SK-N-SH treated with all-trans-retinoic acid at 6 μM for 48 hours (cell line): ENCODE measurements at regions not wholly inside any gene's neighbourhood (a gene's known extent, or its start where the extent isn't known, plus 50 kb on each side); places are given as distances from the start of the nearest gene placed in this dataset.

Experiments
- ATAC-seq: fragments of 200-7000 bp; cut with Tn5 transposase; 3 replicates; pipeline ENCODE4 v1.9.1; 2020; ENCODE audit warnings: mild to moderate bottlenecking, moderate library complexity
- ARNTL ChIP-seq: fragments of 450-650 bp; formaldehyde crosslinking; IDR thresholded peaks from 2 replicates; pipeline ENCODE4 v1.5.0; 2020; ENCODE audit warnings: low read depth, mild to moderate bottlenecking, moderate library complexity, borderline replicate concordance
- BACH2 ChIP-seq: fragments of 250-450 bp; sonication (Bioruptor Pico); IDR thresholded peaks from 2 replicates; pipeline ENCODE4 v1.9.0; 2021; ENCODE audit warnings: mild to moderate bottlenecking, borderline replicate concordance
- ESRRG ChIP-seq: fragments of 250-450 bp; sonication (Bioruptor Pico); IDR thresholded peaks from 2 replicates; pipeline ENCODE4 v1.6.1; 2021; ENCODE audit warnings: mild to moderate bottlenecking
- GLIS3 ChIP-seq: fragments of 250-450 bp; sonication (Bioruptor Pico); IDR thresholded peaks from 2 replicates; pipeline ENCODE4 v1.5.0; 2020; ENCODE audit warnings: mild to moderate bottlenecking, moderate library complexity
- OSR1 ChIP-seq: fragments of 250-450 bp; sonication (Bioruptor Pico); IDR thresholded peaks from 2 replicates; pipeline ENCODE4 v1.8.0; 2022; ENCODE audit warnings: moderate library complexity, mild to moderate bottlenecking, inconsistent platforms
- PPARA ChIP-seq: fragments of 250-450 bp; sonication (Bioruptor Pico); IDR thresholded peaks from 2 replicates; pipeline ENCODE4 v1.5.0; 2020; ENCODE audit warnings: mild to moderate bottlenecking, borderline replicate concordance
- RARB ChIP-seq: fragments of 250-450 bp; sonication (Bioruptor Pico); IDR thresholded peaks from 2 replicates; pipeline ENCODE4 v1.8.0; 2021; ENCODE audit warnings: mild to moderate bottlenecking, moderate library complexity
- TCF4 ChIP-seq: fragments of 250-450 bp; sonication (Bioruptor Pico); IDR thresholded peaks from 2 replicates; pipeline ENCODE4 v1.8.0; 2021; ENCODE audit warnings: mild to moderate bottlenecking, moderate library complexity, borderline replicate concordance
- TOX ChIP-seq: fragments of 250-450 bp; sonication (Bioruptor Pico); IDR thresholded peaks from 2 replicates; pipeline ENCODE4 v1.8.0; 2021; ENCODE audit warnings: mild to moderate bottlenecking, moderate library complexity, borderline replicate concordance
- ZC3H10 ChIP-seq: fragments of 250-450 bp; sonication (Bioruptor Pico); IDR thresholded peaks from 2 replicates; pipeline ENCODE4 v1.5.1; 2021; ENCODE audit warnings: mild to moderate bottlenecking, moderate library complexity
- ZFP3 ChIP-seq: fragments of 250-450 bp; sonication (Bioruptor Pico); IDR thresholded peaks from 2 replicates; pipeline ENCODE4 v1.5.0; 2020; ENCODE audit warnings: mild to moderate bottlenecking, moderate library complexity
- ZFP30 ChIP-seq: fragments of 450-650 bp; formaldehyde crosslinking; IDR thresholded peaks from 2 replicates; pipeline ENCODE4 v1.5.0; 2022; ENCODE audit warnings: mild to moderate bottlenecking, moderate library complexity
- ZNF565 ChIP-seq: fragments of 450-650 bp; formaldehyde crosslinking; conservative IDR thresholded peaks from 2 replicates; pipeline ENCODE4 v1.5.0; 2020; ENCODE audit warnings: low read depth, mild to moderate bottlenecking, moderate library complexity
- ZNF70 ChIP-seq: fragments of 450-650 bp; formaldehyde crosslinking; IDR thresholded peaks from 2 replicates; pipeline ENCODE4 v1.5.0; 2020; ENCODE audit warnings: mild to moderate bottlenecking, moderate library complexity
- ZNF8 ChIP-seq: fragments of 450-650 bp; formaldehyde crosslinking; IDR thresholded peaks from 2 replicates; pipeline ENCODE4 v1.5.0; 2020; ENCODE audit warnings: mild to moderate bottlenecking, moderate library complexity
- TF ChIP-seq, protein P1 (sequence below): fragments of 250-450 bp; sonication (Bioruptor Pico); IDR thresholded peaks from 2 replicates; pipeline ENCODE4 v1.5.0; 2020; ENCODE audit warnings: mild to moderate bottlenecking, moderate library complexity
- TF ChIP-seq, protein P2 (sequence below): fragments of 250-450 bp; sonication (Bioruptor Pico); IDR thresholded peaks from 2 replicates; pipeline ENCODE4 v1.8.0; 2020; ENCODE audit warnings: mild to moderate bottlenecking, moderate library complexity, borderline replicate concordance
- TF ChIP-seq, protein P3 (sequence below): fragments of 250-450 bp; sonication (Bioruptor Pico); IDR thresholded peaks from 2 replicates; pipeline ENCODE4 v1.8.0; 2021; ENCODE audit warnings: low read depth, mild to moderate bottlenecking, moderate library complexity, borderline replicate concordance
- TF ChIP-seq, protein P4 (sequence below): fragments of 250-450 bp; sonication (Bioruptor Pico); IDR thresholded peaks from 2 replicates; pipeline ENCODE4 v1.5.1; 2021; ENCODE audit warnings: mild to moderate bottlenecking, moderate library complexity

DNA sequence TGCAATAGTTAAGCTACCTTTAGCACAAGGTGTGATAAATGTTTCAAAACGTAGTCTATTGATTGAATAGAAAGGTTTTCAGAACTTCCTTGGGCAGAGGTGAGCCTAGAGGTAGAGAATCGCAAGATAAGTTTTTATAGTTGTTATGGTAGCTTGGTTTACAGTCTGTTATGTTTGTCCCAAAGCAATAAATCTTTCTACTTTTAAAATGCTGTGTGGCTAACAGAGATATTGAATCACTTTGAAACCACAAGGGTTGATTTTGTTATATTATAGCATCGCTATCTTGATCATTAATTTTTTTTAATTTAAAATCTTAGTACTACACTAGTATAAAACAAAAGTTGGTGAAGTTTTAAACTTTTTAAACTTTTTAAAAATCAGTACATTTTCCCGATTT lies 126.7 kb downstream of the TMEM182 start (continued):
- TF ChIP-seq, protein P1, sequence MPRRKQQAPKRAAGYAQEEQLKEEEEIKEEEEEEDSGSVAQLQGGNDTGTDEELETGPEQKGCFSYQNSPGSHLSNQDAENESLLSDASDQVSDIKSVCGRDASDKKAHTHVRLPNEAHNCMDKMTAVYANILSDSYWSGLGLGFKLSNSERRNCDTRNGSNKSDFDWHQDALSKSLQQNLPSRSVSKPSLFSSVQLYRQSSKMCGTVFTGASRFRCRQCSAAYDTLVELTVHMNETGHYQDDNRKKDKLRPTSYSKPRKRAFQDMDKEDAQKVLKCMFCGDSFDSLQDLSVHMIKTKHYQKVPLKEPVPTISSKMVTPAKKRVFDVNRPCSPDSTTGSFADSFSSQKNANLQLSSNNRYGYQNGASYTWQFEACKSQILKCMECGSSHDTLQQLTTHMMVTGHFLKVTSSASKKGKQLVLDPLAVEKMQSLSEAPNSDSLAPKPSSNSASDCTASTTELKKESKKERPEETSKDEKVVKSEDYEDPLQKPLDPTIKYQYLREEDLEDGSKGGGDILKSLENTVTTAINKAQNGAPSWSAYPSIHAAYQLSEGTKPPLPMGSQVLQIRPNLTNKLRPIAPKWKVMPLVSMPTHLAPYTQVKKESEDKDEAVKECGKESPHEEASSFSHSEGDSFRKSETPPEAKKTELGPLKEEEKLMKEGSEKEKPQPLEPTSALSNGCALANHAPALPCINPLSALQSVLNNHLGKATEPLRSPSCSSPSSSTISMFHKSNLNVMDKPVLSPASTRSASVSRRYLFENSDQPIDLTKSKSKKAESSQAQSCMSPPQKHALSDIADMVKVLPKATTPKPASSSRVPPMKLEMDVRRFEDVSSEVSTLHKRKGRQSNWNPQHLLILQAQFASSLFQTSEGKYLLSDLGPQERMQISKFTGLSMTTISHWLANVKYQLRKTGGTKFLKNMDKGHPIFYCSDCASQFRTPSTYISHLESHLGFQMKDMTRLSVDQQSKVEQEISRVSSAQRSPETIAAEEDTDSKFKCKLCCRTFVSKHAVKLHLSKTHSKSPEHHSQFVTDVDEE (CRISPR knock-in tag): no peak
- TF ChIP-seq GLIS3 (CRISPR knock-in tag): no peak
- no peak for TF ChIP-seq OSR1 (CRISPR knock-in tag)
- TF ChIP-seq, protein P2, sequence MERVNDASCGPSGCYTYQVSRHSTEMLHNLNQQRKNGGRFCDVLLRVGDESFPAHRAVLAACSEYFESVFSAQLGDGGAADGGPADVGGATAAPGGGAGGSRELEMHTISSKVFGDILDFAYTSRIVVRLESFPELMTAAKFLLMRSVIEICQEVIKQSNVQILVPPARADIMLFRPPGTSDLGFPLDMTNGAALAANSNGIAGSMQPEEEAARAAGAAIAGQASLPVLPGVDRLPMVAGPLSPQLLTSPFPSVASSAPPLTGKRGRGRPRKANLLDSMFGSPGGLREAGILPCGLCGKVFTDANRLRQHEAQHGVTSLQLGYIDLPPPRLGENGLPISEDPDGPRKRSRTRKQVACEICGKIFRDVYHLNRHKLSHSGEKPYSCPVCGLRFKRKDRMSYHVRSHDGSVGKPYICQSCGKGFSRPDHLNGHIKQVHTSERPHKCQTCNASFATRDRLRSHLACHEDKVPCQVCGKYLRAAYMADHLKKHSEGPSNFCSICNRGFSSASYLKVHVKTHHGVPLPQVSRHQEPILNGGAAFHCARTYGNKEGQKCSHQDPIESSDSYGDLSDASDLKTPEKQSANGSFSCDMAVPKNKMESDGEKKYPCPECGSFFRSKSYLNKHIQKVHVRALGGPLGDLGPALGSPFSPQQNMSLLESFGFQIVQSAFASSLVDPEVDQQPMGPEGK (CRISPR knock-in tag): no peak
- no peak for TF ChIP-seq ZNF565
- no peak for TF ChIP-seq ZNF70
- TF ChIP-seq ZNF8 (CRISPR knock-in tag): no peak

DNA sequence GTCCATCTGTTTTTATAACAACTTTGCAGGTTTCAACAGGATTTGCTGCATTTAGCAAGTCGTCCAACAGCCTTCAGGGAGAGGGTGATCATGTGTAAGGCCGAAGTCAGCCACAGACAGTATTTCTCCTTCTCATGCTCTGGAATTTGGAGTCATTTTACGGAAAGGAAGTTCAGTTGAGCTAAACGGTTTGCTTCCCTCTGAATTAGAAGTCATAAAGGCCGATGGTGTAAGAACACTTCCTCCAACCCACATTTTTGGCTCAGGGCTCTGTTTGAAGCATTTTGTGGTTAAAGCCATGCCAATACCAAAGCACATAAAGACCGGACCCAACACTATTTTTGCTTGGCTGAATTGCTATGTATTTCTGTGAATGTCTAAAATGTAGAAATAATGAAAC lies 129.5 kb downstream of the TMEM182 start:
- no peak for ATAC-seq
- TF ChIP-seq RARB (CRISPR knock-in tag) (no peak), ARNTL (CRISPR knock-in tag) (no peak), OSR1 (CRISPR knock-in tag) (no peak), PPARA (no peak), ZFP3 (CRISPR knock-in tag) (no peak), TCF4 (CRISPR knock-in tag) (no peak), ZNF565 (no peak), GLIS3 (CRISPR knock-in tag) (no peak), ZFP30 (CRISPR knock-in tag) (no peak), ESRRG (CRISPR knock-in tag) (no peak), ZNF8 (CRISPR knock-in tag) (no peak), ZNF70 (no peak), BACH2 (no peak), ZC3H10 (CRISPR knock-in tag) (no peak), TOX (CRISPR knock-in tag) (no peak)
- TF ChIP-seq, protein P3, sequence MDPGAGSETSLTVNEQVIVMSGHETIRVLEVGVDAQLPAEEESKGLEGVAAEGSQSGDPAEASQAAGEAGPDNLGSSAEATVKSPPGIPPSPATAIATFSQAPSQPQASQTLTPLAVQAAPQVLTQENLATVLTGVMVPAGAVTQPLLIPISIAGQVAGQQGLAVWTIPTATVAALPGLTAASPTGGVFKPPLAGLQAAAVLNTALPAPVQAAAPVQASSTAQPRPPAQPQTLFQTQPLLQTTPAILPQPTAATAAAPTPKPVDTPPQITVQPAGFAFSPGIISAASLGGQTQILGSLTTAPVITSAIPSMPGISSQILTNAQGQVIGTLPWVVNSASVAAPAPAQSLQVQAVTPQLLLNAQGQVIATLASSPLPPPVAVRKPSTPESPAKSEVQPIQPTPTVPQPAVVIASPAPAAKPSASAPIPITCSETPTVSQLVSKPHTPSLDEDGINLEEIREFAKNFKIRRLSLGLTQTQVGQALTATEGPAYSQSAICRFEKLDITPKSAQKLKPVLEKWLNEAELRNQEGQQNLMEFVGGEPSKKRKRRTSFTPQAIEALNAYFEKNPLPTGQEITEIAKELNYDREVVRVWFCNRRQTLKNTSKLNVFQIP (CRISPR knock-in tag): no peak
- TF ChIP-seq, protein P2 (CRISPR knock-in tag): no peak
- TF ChIP-seq, protein P1 (CRISPR knock-in tag): no peak
- TF ChIP-seq, protein P4, sequence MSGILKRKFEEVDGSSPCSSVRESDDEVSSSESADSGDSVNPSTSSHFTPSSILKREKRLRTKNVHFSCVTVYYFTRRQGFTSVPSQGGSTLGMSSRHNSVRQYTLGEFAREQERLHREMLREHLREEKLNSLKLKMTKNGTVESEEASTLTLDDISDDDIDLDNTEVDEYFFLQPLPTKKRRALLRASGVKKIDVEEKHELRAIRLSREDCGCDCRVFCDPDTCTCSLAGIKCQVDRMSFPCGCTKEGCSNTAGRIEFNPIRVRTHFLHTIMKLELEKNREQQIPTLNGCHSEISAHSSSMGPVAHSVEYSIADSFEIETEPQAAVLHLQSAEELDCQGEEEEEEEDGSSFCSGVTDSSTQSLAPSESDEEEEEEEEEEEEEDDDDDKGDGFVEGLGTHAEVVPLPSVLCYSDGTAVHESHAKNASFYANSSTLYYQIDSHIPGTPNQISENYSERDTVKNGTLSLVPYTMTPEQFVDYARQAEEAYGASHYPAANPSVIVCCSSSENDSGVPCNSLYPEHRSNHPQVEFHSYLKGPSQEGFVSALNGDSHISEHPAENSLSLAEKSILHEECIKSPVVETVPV (CRISPR knock-in tag): no peak
- TF ChIP-seq, all 23 proteins: peak for 0
